OCI-LY7 (cell line): ENCODE measurements at regions not wholly inside any gene's neighbourhood (a gene's known extent, or its start where the extent isn't known, plus 50 kb on each side); places are given as distances from the start of the nearest gene placed in this dataset.

ENCODE experiments used
- CTCF ChIP-seq: fragments of 200-600 bp; sonication (generic); conservative IDR thresholded peaks from 2 replicates; pipeline ENCODE4 v1.5.1; 2014; ENCODE audit warnings: mild to moderate bottlenecking, antibody characterized with exemption, low read length, moderate library complexity, mixed read lengths
- EZH2phosphoT487 ChIP-seq: fragments of 200-600 bp; sonication (generic); IDR thresholded peaks from 2 replicates; pipeline ENCODE4 v1.6.1; 2018; ENCODE audit warnings: low read depth, borderline replicate concordance, mild to moderate bottlenecking, mixed run types, antibody characterized with exemption, low read length, moderate library complexity, mixed read lengths

DNA sequence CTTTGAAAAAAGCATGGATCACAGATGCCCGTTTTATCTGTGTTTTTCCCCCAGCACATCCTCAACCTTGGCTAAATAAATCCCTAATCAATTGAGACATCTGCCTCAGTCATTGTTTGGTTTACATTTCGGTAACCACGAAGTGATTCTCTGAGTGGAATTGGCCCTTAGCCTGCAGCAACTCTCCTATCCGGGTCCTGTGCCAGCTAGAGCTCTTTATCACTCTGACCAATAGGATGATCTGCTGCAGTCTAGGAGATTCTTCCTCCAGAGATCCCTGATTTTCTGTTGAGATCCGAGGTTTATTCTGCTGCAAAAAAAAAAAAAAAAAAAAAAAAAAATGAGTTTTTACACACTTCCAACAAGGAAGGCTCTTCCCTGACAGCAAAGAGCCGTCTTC lies 137.3 kb downstream of the KCNA4 start:
- TF ChIP-seq CTCF (no peak), EZH2phosphoT487 (no peak)
